ENCODE measurements at regions not wholly inside any gene's neighbourhood (a gene's known extent, or its start where the extent isn't known, plus 50 kb on each side); places are given as distances from the start of the nearest gene placed in this dataset.

GRCh38 chr12:63226792-63227463, 75.9 kb upstream of the AVPR1A start:
- Histone ChIP-seq H2AFZ (ENCODE audit: low read length) (no peak overlapping the region), H3K4me1 (ENCODE audit: insufficient read depth, low read length) (no peaks in the 10 kb centered on the region; the same call in 1 of the 2 replicates), H3K4me2 (ENCODE audit: insufficient read depth, insufficient read length, low read length) (no peak overlapping the region), H4K91ac (ENCODE audit: insufficient read length, low read depth, low read length) (no peak overlapping the region), H2BK120ac (ENCODE audit: low read depth, low read length, poor library complexity, severe bottlenecking) (no peak overlapping the region), H2AK5ac (ENCODE audit: insufficient read length, low read length) (no peak overlapping the region), H3K23me2 (ENCODE audit: insufficient read length, low read depth, low read length, poor library complexity, severe bottlenecking) (no peaks in the 10 kb centered on the region), H2BK15ac (ENCODE audit: low read depth, low read length) (no peak overlapping the region), H3K27me3 (ENCODE audit: insufficient read depth, low read length) (no peaks in the 10 kb centered on the region), H3K79me2 (ENCODE audit: insufficient read depth, low read length) (no peaks in the 10 kb centered on the region), H3K27ac (ENCODE audit: insufficient read length, low read depth, low read length) (no peak overlapping the region), H3K14ac (ENCODE audit: insufficient read depth, low read length) (no peak overlapping the region), H3K9ac (ENCODE audit: extremely low read depth, insufficient read length, low read length) (no peak overlapping the region), H2BK20ac (ENCODE audit: low read depth, low read length, poor library complexity, severe bottlenecking) (no peak overlapping the region), H4K20me1 (ENCODE audit: control insufficient read depth, insufficient read depth, insufficient read length) (no peaks in the 10 kb centered on the region), H3T11ph (ENCODE audit: low read length) (no peak overlapping the region), H4K8ac (replicated peaks; ENCODE audit: insufficient read length, low read depth, low read length) (no peak overlapping the region), H3K23ac (ENCODE audit: insufficient read length, low read depth, low read length) (no peak overlapping the region), H2BK12ac (ENCODE audit: insufficient read length, low read depth, low read length) (no peak overlapping the region), H2BK5ac (ENCODE audit: insufficient read length, low read length) (no peak overlapping the region), H4K5ac (ENCODE audit: insufficient read length, low read depth, low read length) (no peak overlapping the region), H3K56ac (ENCODE audit: insufficient read length, low read depth, low read length) (no peak overlapping the region), H3K4ac (ENCODE audit: low read depth, low read length) (no peak overlapping the region), H3K18ac (ENCODE audit: insufficient read length, low read depth, low read length) (no peak overlapping the region), H3K79me1 (ENCODE audit: insufficient read depth, low read depth, low read length, poor library complexity, severe bottlenecking) (no peaks in the 10 kb centered on the region), H3K9me3 (ENCODE audit: control insufficient read depth, low read depth, low read length) (no peaks in the 10 kb centered on the region)
- Mint-ChIP-seq H3K9me3 (no peaks in the 10 kb centered on the region), H3K27ac (no peak overlapping the region), H3K4me1 (peaks cover 6 to 7% of the 10 kb centered on the region in 2 experiments), H3K4me3 (no peak overlapping the region), H3K27me3 (ENCODE audit: low read depth) (no peaks in the 10 kb centered on the region; the same call in 1 of the 2 replicates), H3K36me3 (ENCODE audit: insufficient read depth in 1 of 3, low read depth in 3 of 3) (no peaks in the 10 kb centered on the region)
- DNase-seq, result no peak
- WGBS (ENCODE audit: extremely low coverage, insufficient read length, low lambda C conversion rate), result no CpG with 5 or more reads among the region's 2 CpGs
- no peak for TF ChIP-seq CTCF (conservative IDR thresholded peaks at IDR 0.05)
